AG09309 (cell line): ENCODE measurements at regions not wholly inside any gene's neighbourhood (a gene's known extent, or its start where the extent isn't known, plus 50 kb on each side); places are given as distances from the start of the nearest gene placed in this dataset.

Experiments
- DNase-seq: peaks from one replicate; pipeline ENCODE4 v3.0.0-alpha.2; 2010; ENCODE audit warnings: low read depth
- H3K4me3 ChIP-seq: 2 replicates; pipeline ENCODE4 v1.5.1; 2011; ENCODE audit warnings: mild to moderate bottlenecking, low read depth, low read length, moderate library complexity; ENCODE audit not compliant: control insufficient read depth
- CTCF ChIP-seq: IDR thresholded peaks from 2 replicates; pipeline ENCODE4 v1.5.1; 2011; ENCODE audit warnings: mild to moderate bottlenecking, low read depth, low read length, inconsistent platforms; ENCODE audit not compliant: insufficient read depth, control insufficient read depth; ENCODE audit errors: missing control alignments

GRCh38 chr1:229199261-229200243 is 71.4 kb upstream of the RAB4A start:
- H3K4me3 ChIP-seq, result no peak overlapping the region
- no peak for TF ChIP-seq CTCF
- no peak for DNase-seq

- no peak overlapping the region for H3K4me3 ChIP-seq
- no peak for DNase-seq
- TF ChIP-seq CTCF, result no peak
These were observed 67.7 kb upstream of the RAB4A start for GRCh38 chr1:229203030-229203751.

GRCh38 chr1:229203991-229204632 is 66.8 kb upstream of the RAB4A start:
- DNase-seq, result no peak

GRCh38 chr1:229204921-229205777 is 65.8 kb upstream of the RAB4A start:
- no peak overlapping the region for H3K4me3 ChIP-seq
- DNase-seq, result peak; percentile 84
- no peak for TF ChIP-seq CTCF

More at GRCh38 chr1:229203991-229204632, 66.8 kb upstream of the RAB4A start:
- no peak overlapping the region for H3K4me3 ChIP-seq
- TF ChIP-seq CTCF, result no peak

GRCh38 chr1:229205854-229206253 is 65.1 kb upstream of the RAB4A start:
- DNase-seq, result no peak

More at GRCh38 chr1:229205854-229206253, 65.1 kb upstream of the RAB4A start:
- no peak for TF ChIP-seq CTCF
- H3K4me3 ChIP-seq, result no peak overlapping the region
